Endothelial cell (in vitro differentiated cells): ENCODE measurements at regions not wholly inside any gene's neighbourhood (a gene's known extent, or its start where the extent isn't known, plus 50 kb on each side); places are given as distances from the start of the nearest gene placed in this dataset.

ENCODE experiments used
- DNase-seq: peaks from one replicate; pipeline ENCODE4 v3.0.0; 2021; ENCODE audit warnings: low spot score
- H3K27ac Mint-ChIP-seq: one replicate; pipeline ENCODE4 v1.8.0; 2021; ENCODE audit warnings: mixed read lengths, inconsistent platforms; ENCODE audit not compliant: unreplicated experiment
- H3K27me3 Mint-ChIP-seq: one replicate; pipeline ENCODE4 v1.8.0; 2021; ENCODE audit warnings: mild to moderate bottlenecking, moderate library complexity, mixed read lengths, inconsistent platforms; ENCODE audit not compliant: unreplicated experiment
- H3K36me3 Mint-ChIP-seq: one replicate; pipeline ENCODE4 v1.8.0; 2021; ENCODE audit warnings: mild to moderate bottlenecking, low read depth, mixed read lengths, inconsistent platforms; ENCODE audit not compliant: unreplicated experiment
- H3K4me1 Mint-ChIP-seq: one replicate; pipeline ENCODE4 v1.8.0; 2021; ENCODE audit warnings: mild to moderate bottlenecking, mixed read lengths, inconsistent platforms; ENCODE audit not compliant: unreplicated experiment
- H3K4me3 Mint-ChIP-seq: one replicate; pipeline ENCODE4 v1.8.0; 2021; ENCODE audit warnings: mild to moderate bottlenecking, mixed read lengths, inconsistent platforms; ENCODE audit not compliant: unreplicated experiment
- H3K9me3 Mint-ChIP-seq: one replicate; pipeline ENCODE4 v1.8.0; 2021; ENCODE audit warnings: mixed read lengths, inconsistent platforms; ENCODE audit not compliant: unreplicated experiment
- CTCF ChIP-seq: fragments of 200-600 bp; sonication (generic); IDR thresholded peaks from one replicate; pipeline ENCODE4 v1.5.0; 2021; ENCODE audit warnings: antibody characterized with exemption; ENCODE audit not compliant: unreplicated experiment

- peaks cover 16% of the 10 kb centered on the region for H3K9me3 Mint-ChIP-seq
- peaks cover 2% of the 10 kb centered on the region for H3K27me3 Mint-ChIP-seq
- no peak overlapping the region for H3K27ac Mint-ChIP-seq
- TF ChIP-seq CTCF, result no peak
- H3K4me3 Mint-ChIP-seq, result no peak overlapping the region
- peaks cover 16% of the 10 kb centered on the region for H3K4me1 Mint-ChIP-seq
- no peak for DNase-seq
- peaks cover 5% of the 10 kb centered on the region for H3K36me3 Mint-ChIP-seq
These were observed 335.2 kb downstream of the DTWD2 start for GRCh38 chr5:118653183-118653582.

- no peak for TF ChIP-seq CTCF
- DNase-seq, result no peak
- H3K4me3 Mint-ChIP-seq, result no peak overlapping the region
- peaks cover 2% of the 10 kb centered on the region for H3K27me3 Mint-ChIP-seq
- H3K27ac Mint-ChIP-seq, result no peak overlapping the region
- H3K9me3 Mint-ChIP-seq, result no peaks in the 10 kb centered on the region
- H3K36me3 Mint-ChIP-seq, result no peaks in the 10 kb centered on the region
- peaks cover 27% of the 10 kb centered on the region for H3K4me1 Mint-ChIP-seq
These were observed 337.3 kb downstream of the DTWD2 start for GRCh38 chr5:118651002-118651401.

- peaks cover 2% of the 10 kb centered on the region for H3K27me3 Mint-ChIP-seq
- no peak for TF ChIP-seq CTCF
- H3K36me3 Mint-ChIP-seq, result no peaks in the 10 kb centered on the region
- H3K4me1 Mint-ChIP-seq, result peaks cover 20% of the 10 kb centered on the region
- no peaks in the 10 kb centered on the region for H3K9me3 Mint-ChIP-seq
- H3K27ac Mint-ChIP-seq, result no peak overlapping the region
- H3K4me3 Mint-ChIP-seq, result no peak overlapping the region
- DNase-seq, result no peak
These were observed 340.8 kb downstream of the DTWD2 start for GRCh38 chr5:118647587-118647986.

- TF ChIP-seq CTCF, result no peak
- Mint-ChIP-seq H3K36me3 (no peaks in the 10 kb centered on the region), H3K27ac (no peak overlapping the region), H3K4me3 (no peak overlapping the region), H3K9me3 (no peaks in the 10 kb centered on the region), H3K27me3 (peaks cover 2% of the 10 kb centered on the region), H3K4me1 (peaks cover 17% of the 10 kb centered on the region)
- DNase-seq, result no peak
These were observed 341.4 kb downstream of the DTWD2 start for GRCh38 chr5:118646917-118647316.

- no peak overlapping the region for H3K27ac Mint-ChIP-seq
- H3K9me3 Mint-ChIP-seq, result no peaks in the 10 kb centered on the region
These were observed 350.2 kb downstream of the DTWD2 start for GRCh38 chr5:118637947-118638670.

More at GRCh38 chr5:118637947-118638670, 350.2 kb downstream of the DTWD2 start:
- Mint-ChIP-seq H3K4me3 (no peak overlapping the region), H3K4me1 (no peaks in the 10 kb centered on the region), H3K36me3 (no peaks in the 10 kb centered on the region), H3K27me3 (no peaks in the 10 kb centered on the region)
- no peak for TF ChIP-seq CTCF
- no peak for DNase-seq
